Panc1 (cell line): ENCODE measurements at regions not wholly inside any gene's neighbourhood (a gene's known extent, or its start where the extent isn't known, plus 50 kb on each side); places are given as distances from the start of the nearest gene placed in this dataset.

ENCODE experiments used
- ATAC-seq: fragments of 200-7000 bp; cut with Tn5 transposase; 2 replicates; pipeline ENCODE4 v1.9.1; 2020; ENCODE audit warnings: mild to moderate bottlenecking, moderate library complexity
- BruUV-seq: library from RNA; stranded (reverse); fragments of 400-500 nt; replicated peaks from 2 replicates; lab custom pipeline; 2021; lab: Mats Ljungman, UMichigan
- CTCF ChIA-PET: fragments of 300-600 bp; sonication (Branson Sonifier 250); formaldehyde crosslinking; loops from one replicate; lab custom pipeline; 2022; ENCODE audit warnings: antibody characterized with exemption; lab: Charles Lee
- POLR2A ChIA-PET: fragments of 300-600 bp; sonication (Branson Sonifier 250); formaldehyde crosslinking; loops from one replicate; lab custom pipeline; 2022; ENCODE audit warnings: antibody characterized with exemption; lab: Charles Lee
- DNase-seq: peaks from one replicate; pipeline ENCODE4 v3.0.0-alpha.2; 2010; ENCODE audit warnings: low read depth, low spot score
- H3K27ac ChIP-seq: 2 replicates; pipeline ENCODE4 v1.5.1; 2011; ENCODE audit warnings: mild to moderate bottlenecking, low read length, inconsistent platforms
- H3K27me3 ChIP-seq: fragments of 200-500 bp; sonication (Bioruptor generic); 2 replicates; pipeline ENCODE4 v1.6.0; 2014; ENCODE audit warnings: low read length, inconsistent platforms; ENCODE audit not compliant: control insufficient read depth, insufficient read depth
- H3K36me3 ChIP-seq: fragments of 200-500 bp; sonication (Bioruptor generic); 2 replicates; pipeline ENCODE4 v1.5.1; 2014; ENCODE audit warnings: inconsistent platforms, mild to moderate bottlenecking, low read length, moderate library complexity; ENCODE audit not compliant: control insufficient read depth, insufficient read depth
- H3K4me1 ChIP-seq: 2 replicates; pipeline ENCODE4 v1.5.1; 2011; ENCODE audit warnings: inconsistent platforms, mild to moderate bottlenecking, low read length, moderate library complexity; ENCODE audit not compliant: control insufficient read depth, insufficient read depth
- H3K4me3 ChIP-seq, 2 experiments: 2 replicates each; pipeline ENCODE4 v1.5.1; 2011 to 2012; ENCODE audit warnings: low read depth in 2 of 2, low read length in 2 of 2, mild to moderate bottlenecking in 2 of 2, inconsistent platforms in 1 of 2, moderate library complexity in 1 of 2
- H3K9me3 ChIP-seq: fragments of 200-500 bp; sonication (Bioruptor generic); 2 replicates; pipeline ENCODE4 v1.5.1; 2014; ENCODE audit warnings: low read depth, mild to moderate bottlenecking, inconsistent platforms, low read length, moderate library complexity; ENCODE audit not compliant: control insufficient read depth, insufficient read depth
- POLR2AphosphoS5 ChIP-seq: IDR thresholded peaks from 2 replicates; pipeline ENCODE4 v1.6.1; 2012; ENCODE audit warnings: mild to moderate bottlenecking, low read depth, low read length, moderate library complexity
- SIN3A ChIP-seq: IDR thresholded peaks from 2 replicates; pipeline ENCODE4 v1.6.1; 2012; ENCODE audit warnings: low read depth, mild to moderate bottlenecking, low read length, moderate library complexity, borderline replicate concordance; ENCODE audit not compliant: insufficient read depth
- TCF7L2 ChIP-seq: IDR thresholded peaks from 2 replicates; pipeline ENCODE4 v1.6.1; 2011; ENCODE audit warnings: mild to moderate bottlenecking, low read depth, low read length, inconsistent platforms
- in situ Hi-C: cut with HindIII; loops from 2 replicates; pipeline ENCODE4 v1.10.0; 2016; ENCODE audit warnings: low sequenced_read_pairs, low pct_unique_long_range_greater_than_20kb
- intact Hi-C: fragments of 100-400 bp; cut with micrococcal nuclease; formaldehyde crosslinking; loops from one replicate; pipeline ENCODE4 v1.10.0; 2022; ENCODE audit not compliant: unreplicated experiment
- TF ChIP-seq, protein P1 (sequence below): fragments of 450-650 bp; IDR thresholded peaks from 2 replicates; pipeline ENCODE4 v1.5.1; 2017; ENCODE audit warnings: mild to moderate bottlenecking
- TF ChIP-seq, protein P2 (sequence below), 2 experiments: IDR thresholded peaks; 2 replicates each; pipeline ENCODE4 v1.6.1; 2011 to 2012; ENCODE audit warnings: low read depth in 2 of 2, control low read depth in 1 of 2, low read length in 1 of 2, mild to moderate bottlenecking in 1 of 2, moderate library complexity in 1 of 2; ENCODE audit not compliant: insufficient read depth in 1 of 2

DNA sequence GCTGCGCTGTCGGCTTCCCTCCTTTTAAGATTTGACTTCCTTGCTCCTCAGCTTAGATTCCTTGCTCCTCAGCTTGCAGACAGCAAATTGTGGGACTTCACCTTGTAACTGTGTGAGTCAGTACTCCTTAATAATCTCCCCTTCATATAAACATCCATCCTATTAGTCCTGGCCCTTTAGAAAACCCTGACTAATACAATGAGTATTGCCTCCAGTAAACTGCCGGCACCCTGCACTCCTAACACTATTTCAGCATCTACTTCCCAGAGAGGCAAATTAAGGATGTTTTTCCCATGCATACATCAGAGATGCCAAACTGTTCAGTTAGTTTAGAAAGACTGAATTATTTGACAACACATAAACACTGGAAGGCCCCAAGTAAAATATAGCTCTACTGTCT lies 611.3 kb upstream of the TMEM132C start:
- DNase-seq (no peak), ATAC-seq (no peak)
- Histone ChIP-seq H3K27ac (no peak overlapping the region), H3K4me3 (no peak overlapping the region), H3K4me1 (no peaks in the 10 kb centered on the region), H3K9me3 (no peaks in the 10 kb centered on the region), H3K27me3 (no peaks in the 10 kb centered on the region), H3K36me3 (no peaks in the 10 kb centered on the region)
- in situ Hi-C loops (no loop called here), intact Hi-C loops (no loop called here)
- ChIA-PET CTCF (no interaction called here), POLR2A (no interaction called here)
- TF ChIP-seq SIN3A (no peak), TCF7L2 (no peak)
- TF ChIP-seq, protein P1, sequence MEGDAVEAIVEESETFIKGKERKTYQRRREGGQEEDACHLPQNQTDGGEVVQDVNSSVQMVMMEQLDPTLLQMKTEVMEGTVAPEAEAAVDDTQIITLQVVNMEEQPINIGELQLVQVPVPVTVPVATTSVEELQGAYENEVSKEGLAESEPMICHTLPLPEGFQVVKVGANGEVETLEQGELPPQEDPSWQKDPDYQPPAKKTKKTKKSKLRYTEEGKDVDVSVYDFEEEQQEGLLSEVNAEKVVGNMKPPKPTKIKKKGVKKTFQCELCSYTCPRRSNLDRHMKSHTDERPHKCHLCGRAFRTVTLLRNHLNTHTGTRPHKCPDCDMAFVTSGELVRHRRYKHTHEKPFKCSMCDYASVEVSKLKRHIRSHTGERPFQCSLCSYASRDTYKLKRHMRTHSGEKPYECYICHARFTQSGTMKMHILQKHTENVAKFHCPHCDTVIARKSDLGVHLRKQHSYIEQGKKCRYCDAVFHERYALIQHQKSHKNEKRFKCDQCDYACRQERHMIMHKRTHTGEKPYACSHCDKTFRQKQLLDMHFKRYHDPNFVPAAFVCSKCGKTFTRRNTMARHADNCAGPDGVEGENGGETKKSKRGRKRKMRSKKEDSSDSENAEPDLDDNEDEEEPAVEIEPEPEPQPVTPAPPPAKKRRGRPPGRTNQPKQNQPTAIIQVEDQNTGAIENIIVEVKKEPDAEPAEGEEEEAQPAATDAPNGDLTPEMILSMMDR: no peak
- TF ChIP-seq, protein P2, sequence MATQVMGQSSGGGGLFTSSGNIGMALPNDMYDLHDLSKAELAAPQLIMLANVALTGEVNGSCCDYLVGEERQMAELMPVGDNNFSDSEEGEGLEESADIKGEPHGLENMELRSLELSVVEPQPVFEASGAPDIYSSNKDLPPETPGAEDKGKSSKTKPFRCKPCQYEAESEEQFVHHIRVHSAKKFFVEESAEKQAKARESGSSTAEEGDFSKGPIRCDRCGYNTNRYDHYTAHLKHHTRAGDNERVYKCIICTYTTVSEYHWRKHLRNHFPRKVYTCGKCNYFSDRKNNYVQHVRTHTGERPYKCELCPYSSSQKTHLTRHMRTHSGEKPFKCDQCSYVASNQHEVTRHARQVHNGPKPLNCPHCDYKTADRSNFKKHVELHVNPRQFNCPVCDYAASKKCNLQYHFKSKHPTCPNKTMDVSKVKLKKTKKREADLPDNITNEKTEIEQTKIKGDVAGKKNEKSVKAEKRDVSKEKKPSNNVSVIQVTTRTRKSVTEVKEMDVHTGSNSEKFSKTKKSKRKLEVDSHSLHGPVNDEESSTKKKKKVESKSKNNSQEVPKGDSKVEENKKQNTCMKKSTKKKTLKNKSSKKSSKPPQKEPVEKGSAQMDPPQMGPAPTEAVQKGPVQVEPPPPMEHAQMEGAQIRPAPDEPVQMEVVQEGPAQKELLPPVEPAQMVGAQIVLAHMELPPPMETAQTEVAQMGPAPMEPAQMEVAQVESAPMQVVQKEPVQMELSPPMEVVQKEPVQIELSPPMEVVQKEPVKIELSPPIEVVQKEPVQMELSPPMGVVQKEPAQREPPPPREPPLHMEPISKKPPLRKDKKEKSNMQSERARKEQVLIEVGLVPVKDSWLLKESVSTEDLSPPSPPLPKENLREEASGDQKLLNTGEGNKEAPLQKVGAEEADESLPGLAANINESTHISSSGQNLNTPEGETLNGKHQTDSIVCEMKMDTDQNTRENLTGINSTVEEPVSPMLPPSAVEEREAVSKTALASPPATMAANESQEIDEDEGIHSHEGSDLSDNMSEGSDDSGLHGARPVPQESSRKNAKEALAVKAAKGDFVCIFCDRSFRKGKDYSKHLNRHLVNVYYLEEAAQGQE (IDR thresholded peaks at IDR 0.05; ENCODE audit: insufficient read depth in 1 of 2, low read depth in 2 of 2, low read length in 1 of 2): no peak
- BruUV-seq: no TSS peak

GRCh38 chr12:127656266-127656665 lies 610.7 kb upstream of the TMEM132C start:
- ATAC-seq (no peak), DNase-seq (no peak)
- Histone ChIP-seq H3K4me3 (no peak overlapping the region), H3K9me3 (no peaks in the 10 kb centered on the region), H3K36me3 (no peaks in the 10 kb centered on the region), H3K27ac (no peak overlapping the region), H3K4me1 (no peaks in the 10 kb centered on the region), H3K27me3 (no peaks in the 10 kb centered on the region)
- CTCF ChIA-PET: no interaction called here
- POLR2A ChIA-PET: no interaction called here
- TF ChIP-seq TCF7L2 (no peak), SIN3A (no peak)
- TF ChIP-seq, protein P1: no peak
- in situ Hi-C loops: no loop called here
- no TSS peak for BruUV-seq
- intact Hi-C loops: no loop called here

DNA sequence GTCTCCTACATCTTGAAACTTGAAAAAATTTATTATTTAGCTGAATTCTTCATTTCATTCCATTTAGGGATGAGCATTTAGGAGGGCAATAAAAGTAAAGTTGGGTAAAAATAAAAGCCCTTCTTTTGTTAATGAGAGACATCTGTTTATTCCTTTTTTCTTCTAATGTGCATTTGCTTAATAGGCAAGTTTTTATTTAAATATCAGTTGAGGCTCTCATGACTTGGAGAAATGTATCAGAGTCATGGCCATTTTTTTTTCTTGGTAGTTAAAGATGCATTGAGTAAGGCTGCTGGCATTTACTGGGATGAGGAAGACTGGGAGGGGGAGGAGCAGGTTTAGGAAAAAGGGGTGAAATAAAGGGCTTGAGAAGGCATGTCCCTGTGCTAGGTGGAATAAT lies 609.9 kb upstream of the TMEM132C start:
- TF ChIP-seq SIN3A: no peak
- no peak for TF ChIP-seq TCF7L2
- TF ChIP-seq, protein P2 (IDR thresholded peaks at IDR 0.05; ENCODE audit: insufficient read depth in 1 of 2, low read depth in 2 of 2, low read length in 1 of 2): no peak
- TF ChIP-seq POLR2AphosphoS5: no peak
- TF ChIP-seq, protein P1: no peak
- no peak overlapping the region for H3K4me3 ChIP-seq
- ChIA-PET CTCF (no interaction called here), POLR2A (no interaction called here)
- no peaks in the 10 kb centered on the region for H3K36me3 ChIP-seq
- DNase-seq (no peak), ATAC-seq (no peak)
- in situ Hi-C loops (no loop called here), intact Hi-C loops (no loop called here)
- no peaks in the 10 kb centered on the region for H3K4me1 ChIP-seq
- no TSS peak for BruUV-seq
- no peaks in the 10 kb centered on the region for H3K9me3 ChIP-seq
- H3K27ac ChIP-seq: no peak overlapping the region
- H3K27me3 ChIP-seq: no peaks in the 10 kb centered on the region
